AG04450 (cell line): ENCODE measurements at regions not wholly inside any gene's neighbourhood (a gene's known extent, or its start where the extent isn't known, plus 50 kb on each side); places are given as distances from the start of the nearest gene placed in this dataset.

Source experiments
- CTCF ChIA-PET: fragments of 300-600, 350-600 bp; formaldehyde crosslinking; extraction: SDS; loops from one replicate; lab custom pipeline; 2022; ENCODE audit warnings: antibody characterized with exemption, inconsistent platforms; lab: Charles Lee
- POLR2A ChIA-PET: fragments of 350-600 bp; formaldehyde crosslinking; extraction: SDS; loops from one replicate; lab custom pipeline; 2021; ENCODE audit warnings: antibody characterized with exemption, inconsistent platforms; lab: Yijun Ruan, JAX
- DNase-seq: peaks from one replicate; pipeline ENCODE4 v3.0.0-alpha.2; 2011; ENCODE audit warnings: low read depth, low spot score
- H3K27ac ChIP-seq: one replicate; pipeline ENCODE4 v1.5.1; 2012; ENCODE audit warnings: low read depth, low read length, control low read depth
- H3K27me3 ChIP-seq: one replicate; pipeline ENCODE4 v1.6.0; 2012; ENCODE audit warnings: low read length; ENCODE audit not compliant: control insufficient read depth, insufficient read depth
- H3K4me3 ChIP-seq: 2 replicates; pipeline ENCODE4 v1.5.1; 2011; ENCODE audit warnings: mild to moderate bottlenecking, low read depth, low read length, control low read depth
- H3K9me3 ChIP-seq: 2 replicates; pipeline ENCODE4 v1.5.1; 2012; ENCODE audit warnings: low read length; ENCODE audit not compliant: control insufficient read depth, insufficient read depth
- TF ChIP-seq, protein P1 (sequence below): IDR thresholded peaks from 2 replicates; pipeline ENCODE4 v1.5.1; 2011; ENCODE audit warnings: low read depth, low read length, control low read depth, inconsistent platforms

DNA sequence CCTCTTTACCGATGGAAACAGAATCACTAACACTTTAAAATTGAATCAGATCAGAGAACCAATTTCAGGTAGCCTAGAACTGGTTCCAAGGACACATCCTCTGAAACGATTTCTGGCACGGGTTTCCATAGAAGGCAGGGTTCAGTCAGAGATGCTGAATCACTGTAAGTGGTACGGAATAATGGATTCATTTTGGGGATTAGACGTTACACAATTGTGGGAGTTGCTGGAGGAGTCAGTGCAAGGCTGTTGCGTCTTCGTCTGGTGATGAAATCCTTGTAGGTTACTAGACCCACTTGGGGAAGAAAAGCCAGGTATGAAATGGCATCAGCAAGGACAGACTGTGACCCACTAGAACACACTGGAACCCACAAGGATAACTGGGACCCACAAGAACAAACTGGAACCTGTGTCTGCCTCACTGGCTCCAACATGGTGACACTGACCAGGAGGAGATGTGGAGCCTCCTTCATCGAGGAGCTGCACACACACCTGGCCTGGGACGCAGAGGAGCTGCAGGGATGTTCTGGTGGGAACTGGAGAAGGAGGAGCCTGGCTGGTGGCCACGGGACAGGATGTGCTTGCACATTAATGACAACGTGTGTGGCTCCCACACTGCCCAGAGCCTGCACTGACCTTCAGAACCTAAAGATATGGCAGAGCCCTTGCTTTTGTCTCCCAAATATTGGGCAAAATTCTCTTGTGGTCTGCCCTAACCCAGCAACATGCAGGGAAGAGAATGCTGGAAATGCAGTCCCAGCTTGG, 105.1 kb downstream of the TRAPPC11 start:
- TF ChIP-seq, protein P1, sequence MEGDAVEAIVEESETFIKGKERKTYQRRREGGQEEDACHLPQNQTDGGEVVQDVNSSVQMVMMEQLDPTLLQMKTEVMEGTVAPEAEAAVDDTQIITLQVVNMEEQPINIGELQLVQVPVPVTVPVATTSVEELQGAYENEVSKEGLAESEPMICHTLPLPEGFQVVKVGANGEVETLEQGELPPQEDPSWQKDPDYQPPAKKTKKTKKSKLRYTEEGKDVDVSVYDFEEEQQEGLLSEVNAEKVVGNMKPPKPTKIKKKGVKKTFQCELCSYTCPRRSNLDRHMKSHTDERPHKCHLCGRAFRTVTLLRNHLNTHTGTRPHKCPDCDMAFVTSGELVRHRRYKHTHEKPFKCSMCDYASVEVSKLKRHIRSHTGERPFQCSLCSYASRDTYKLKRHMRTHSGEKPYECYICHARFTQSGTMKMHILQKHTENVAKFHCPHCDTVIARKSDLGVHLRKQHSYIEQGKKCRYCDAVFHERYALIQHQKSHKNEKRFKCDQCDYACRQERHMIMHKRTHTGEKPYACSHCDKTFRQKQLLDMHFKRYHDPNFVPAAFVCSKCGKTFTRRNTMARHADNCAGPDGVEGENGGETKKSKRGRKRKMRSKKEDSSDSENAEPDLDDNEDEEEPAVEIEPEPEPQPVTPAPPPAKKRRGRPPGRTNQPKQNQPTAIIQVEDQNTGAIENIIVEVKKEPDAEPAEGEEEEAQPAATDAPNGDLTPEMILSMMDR: no peak
- no peaks in the 10 kb centered on the region for H3K9me3 ChIP-seq
- ChIA-PET POLR2A (no interaction called here), CTCF (no interaction called here)
- no peak overlapping the region for H3K27ac ChIP-seq
- no peaks in the 10 kb centered on the region for H3K27me3 ChIP-seq
- no peak overlapping the region for H3K4me3 ChIP-seq
- DNase-seq: no peak

DNA sequence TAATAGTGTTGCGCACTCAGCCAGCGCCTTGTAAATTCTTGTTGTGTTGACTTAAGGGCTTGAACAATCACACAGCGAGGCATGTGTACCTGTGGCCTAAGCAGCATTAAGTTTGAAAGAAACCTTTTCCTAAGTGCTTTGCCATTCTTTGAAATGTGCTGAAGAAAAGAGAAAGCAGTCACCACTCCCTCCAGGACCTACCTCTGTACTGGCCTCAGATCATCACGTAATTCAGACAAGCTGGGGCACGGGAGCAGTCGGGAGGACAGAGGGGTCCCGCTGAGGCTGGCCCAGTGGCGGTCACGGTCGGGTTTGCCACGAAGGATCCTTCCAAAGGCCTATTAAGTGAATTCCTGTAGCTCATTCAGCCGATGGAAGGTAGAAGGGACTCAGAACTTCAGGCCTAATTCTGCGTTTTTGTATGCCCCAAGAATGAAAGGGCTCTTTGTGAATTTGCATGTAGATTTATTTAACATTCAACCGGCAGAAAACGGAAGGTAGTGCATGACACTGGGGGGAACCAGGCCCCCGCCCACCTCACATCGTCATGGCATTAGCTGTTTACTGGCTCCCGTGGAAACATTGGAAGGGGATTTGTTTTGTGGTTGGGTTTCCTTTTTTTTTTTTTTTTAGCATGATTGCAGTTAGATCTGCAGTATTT, 106.3 kb downstream of the TRAPPC11 start:
- H3K4me3 ChIP-seq: no peak overlapping the region
- no peak for DNase-seq
- no peaks in the 10 kb centered on the region for H3K9me3 ChIP-seq
- no peak overlapping the region for H3K27ac ChIP-seq
- ChIA-PET POLR2A (no interaction called here), CTCF (no interaction called here)
- TF ChIP-seq, protein P1: no peak
- no peaks in the 10 kb centered on the region for H3K27me3 ChIP-seq

DNA sequence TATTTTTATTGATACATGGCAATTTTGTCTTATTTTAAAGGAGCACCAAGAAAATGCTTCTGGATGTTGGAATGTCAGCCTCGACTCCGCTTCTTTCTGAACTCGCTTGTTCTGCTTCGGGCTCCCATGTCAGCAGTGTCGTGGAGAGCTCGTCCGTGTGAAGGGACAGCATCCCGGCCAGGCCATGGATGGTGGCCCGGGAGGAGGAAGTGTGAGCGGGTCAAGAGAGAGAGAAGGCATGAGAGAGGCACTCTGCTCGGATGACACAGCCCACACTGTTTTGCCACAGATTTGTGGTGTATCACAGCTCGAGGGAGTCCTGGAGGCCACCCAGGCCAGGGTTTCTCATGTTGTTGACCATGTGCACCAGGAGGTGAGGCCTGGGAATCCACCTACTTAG, 107.0 kb downstream of the TRAPPC11 start:
- POLR2A ChIA-PET: no interaction called here
- CTCF ChIA-PET: no interaction called here
- DNase-seq: no peak
- Histone ChIP-seq H3K27me3 (no peaks in the 10 kb centered on the region), H3K27ac (no peak overlapping the region), H3K9me3 (no peaks in the 10 kb centered on the region), H3K4me3 (no peak overlapping the region)
- TF ChIP-seq, protein P1: no peak

DNA sequence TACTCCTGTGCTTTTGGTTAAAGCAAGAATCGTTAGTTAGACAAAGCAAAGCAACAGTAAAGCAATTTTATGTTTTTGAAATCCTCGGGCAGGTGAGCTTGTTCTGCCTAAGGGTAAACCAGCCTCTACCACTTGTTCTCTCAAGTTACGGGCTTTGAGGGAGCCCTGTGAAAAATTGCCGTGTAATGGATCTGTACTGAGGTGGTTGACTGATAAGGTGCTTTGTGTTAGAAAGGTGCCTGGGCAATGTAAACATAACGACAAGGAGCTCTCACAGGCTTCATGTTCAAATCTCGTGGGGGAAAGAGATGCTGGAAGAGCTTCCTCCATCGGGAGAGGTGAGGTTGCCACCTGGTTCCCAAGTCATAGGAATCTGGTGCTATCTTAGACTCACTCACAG, 111.8 kb downstream of the TRAPPC11 start:
- no peak overlapping the region for H3K4me3 ChIP-seq
- H3K27ac ChIP-seq: no peak overlapping the region
- H3K9me3 ChIP-seq: no peaks in the 10 kb centered on the region
- TF ChIP-seq, protein P1: no peak
- DNase-seq: no peak
- CTCF ChIA-PET: interaction anchor here (0.6 kb wide), 2 partner anchors 352 to 454 kb away, joined by 3 read pairs; no protein-coding TSS in a partner anchor
- H3K27me3 ChIP-seq: no peaks in the 10 kb centered on the region
- POLR2A ChIA-PET: no interaction called here

DNA sequence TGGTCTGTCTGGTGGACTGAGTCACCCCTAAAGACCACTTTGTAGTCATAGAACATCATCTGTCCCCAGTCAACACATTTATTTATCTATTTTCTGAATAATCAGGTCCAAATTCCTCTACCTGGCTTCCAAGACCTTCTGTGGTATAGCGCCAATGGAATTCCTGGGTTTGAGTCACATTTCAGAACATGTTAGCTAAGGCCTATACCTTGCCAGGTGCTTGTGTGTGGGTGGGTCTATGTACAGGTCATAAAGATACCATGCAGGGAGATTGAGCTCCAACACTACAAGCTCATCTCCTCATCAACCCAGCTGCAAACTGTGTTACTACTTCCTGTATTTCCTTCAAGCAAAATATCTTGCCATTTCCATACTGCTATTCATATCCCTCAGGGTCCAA, 113.3 kb downstream of the TRAPPC11 start:
- Histone ChIP-seq H3K4me3 (no peak overlapping the region), H3K27ac (no peak overlapping the region), H3K9me3 (no peaks in the 10 kb centered on the region), H3K27me3 (no peaks in the 10 kb centered on the region)
- CTCF ChIA-PET: no interaction called here
- DNase-seq: no peak
- TF ChIP-seq, protein P1: no peak
- POLR2A ChIA-PET: no interaction called here
